DND-41 (cell line): ENCODE measurements at regions not wholly inside any gene's neighbourhood (a gene's known extent, or its start where the extent isn't known, plus 50 kb on each side); places are given as distances from the start of the nearest gene placed in this dataset.

Experiments used
- CTCF ChIP-seq: IDR thresholded peaks from 2 replicates; pipeline ENCODE4 v1.5.1; 2012; ENCODE audit warnings: borderline replicate concordance, low read length, moderate library complexity, mild to moderate bottlenecking; ENCODE audit not compliant: poor library complexity, severe bottlenecking; ENCODE audit errors: extremely low read depth
- EZH2 ChIP-seq: IDR thresholded peaks from 3 replicates; pipeline ENCODE4 v1.6.1; 2012; ENCODE audit warnings: borderline replicate concordance, low read depth, mild to moderate bottlenecking, moderate library complexity, low read length, inconsistent platforms; ENCODE audit not compliant: severe bottlenecking

- TF ChIP-seq CTCF, result no peak
- TF ChIP-seq EZH2, result no peak
These were observed 51.6 kb upstream of the MIR17HG start for GRCh38 chr13:91295712-91296410.
